GM12878 (cell line): ENCODE measurements at regions not wholly inside any gene's neighbourhood (a gene's known extent, or its start where the extent isn't known, plus 50 kb on each side); places are given as distances from the start of the nearest gene placed in this dataset.

Source experiments
- ATAC-seq: fragments of 200-7000 bp; cut with Tn5 transposase; 3 replicates; pipeline ENCODE4 v1.9.1; 2020; ENCODE audit warnings: mild to moderate bottlenecking, moderate library complexity
- BruUV-seq: library from RNA; stranded (reverse); fragments of 400-500 nt; replicated peaks from 2 replicates; lab custom pipeline; 2021; lab: Mats Ljungman, UMichigan
- CTCF ChIA-PET: fragments of 300-600 bp; sonication (Branson Sonifier 250); formaldehyde crosslinking; extraction: SDS; loops from one replicate; lab custom pipeline; 2021; ENCODE audit warnings: inconsistent platforms; lab: Yijun Ruan, JAX
- POLR2A ChIA-PET: fragments of 350-600 bp; formaldehyde crosslinking; extraction: SDS; loops from one replicate; lab custom pipeline; 2021; ENCODE audit warnings: inconsistent platforms; lab: Charles Lee
- RAD21 ChIA-PET: fragments of 300-600 bp; sonication (Branson Sonifier 250); formaldehyde crosslinking; loops from one replicate; lab custom pipeline; 2023; ENCODE audit warnings: antibody characterized with exemption; ENCODE audit not compliant: unreplicated experiment; lab: Charles Lee
- SMC1A ChIA-PET: fragments of 300-600 bp; sonication (Branson Sonifier 250); formaldehyde crosslinking; loops from one replicate; lab custom pipeline; 2023; ENCODE audit not compliant: unreplicated experiment, uncharacterized antibody; lab: Charles Lee
- DNase-seq: peaks from one replicate; pipeline ENCODE4 v3.0.0-alpha.2; 2011; ENCODE audit warnings: low read depth, low spot score
- FAIRE-seq: peaks from 3 replicates; lab custom pipeline; 2011; peaks lifted over from hg19 to GRCh38; lab: Jason Lieb, UNC
- H2AFZ ChIP-seq: 2 replicates; pipeline ENCODE4 v1.6.0; 2011; ENCODE audit warnings: low read depth, low read length, control low read depth; ENCODE audit not compliant: control insufficient read depth
- H3K27ac ChIP-seq: 2 replicates; pipeline ENCODE4 v1.5.1; 2011; ENCODE audit warnings: control low read depth; ENCODE audit not compliant: control insufficient read depth, insufficient read depth
- H3K27me3 ChIP-seq, 2 experiments: replicated peaks in 1 of 2; 2 replicates each; pipeline versions ENCODE4 v1.6.0 to v1.6.1; 2011; ENCODE audit warnings: low read length in 1 of 2; ENCODE audit not compliant: control insufficient read depth in 2 of 2, insufficient read depth in 2 of 2
- H3K36me3 ChIP-seq, 2 experiments: 2 replicates each; pipeline ENCODE4 v1.5.1; 2011; ENCODE audit warnings: low read length in 1 of 2; ENCODE audit not compliant: control insufficient read depth in 2 of 2, insufficient read depth in 2 of 2
- H3K4me1 ChIP-seq: 2 replicates; pipeline ENCODE4 v1.6.1; 2011; ENCODE audit warnings: mild to moderate bottlenecking, low read length, moderate library complexity, mixed read lengths; ENCODE audit not compliant: control insufficient read depth, insufficient read depth
- H3K4me2 ChIP-seq: 2 replicates; pipeline ENCODE4 v1.6.0; 2011; ENCODE audit warnings: control low read depth; ENCODE audit not compliant: control insufficient read depth, insufficient read depth
- H3K4me3 ChIP-seq: fragments of 200-600 bp; sonication (generic); 2 replicates; pipeline ENCODE4 v1.5.1; 2016
- H3K79me2 ChIP-seq: 2 replicates; pipeline ENCODE4 v1.6.0; 2011; ENCODE audit warnings: low read length; ENCODE audit not compliant: control insufficient read depth, insufficient read depth
- H3K9ac ChIP-seq: 2 replicates; pipeline ENCODE4 v1.8.0; 2011; ENCODE audit warnings: low read length, control low read depth, mixed read lengths; ENCODE audit not compliant: control insufficient read depth, insufficient read depth
- H3K9me3 ChIP-seq: replicated peaks from 3 replicates; pipeline ENCODE4 v1.5.1; 2011; ENCODE audit warnings: mild to moderate bottlenecking, low read length; ENCODE audit not compliant: control insufficient read depth, insufficient read depth
- H4K20me1 ChIP-seq: 2 replicates; pipeline ENCODE4 v1.6.0; 2011; ENCODE audit not compliant: control insufficient read depth, insufficient read depth
- CBX3 ChIP-seq: fragments of 200-600 bp; sonication (generic); IDR thresholded peaks from 2 replicates; pipeline ENCODE4 v1.6.1; 2016; ENCODE audit warnings: low read depth, borderline replicate concordance
- CREM ChIP-seq: IDR thresholded peaks from 2 replicates; pipeline ENCODE4 v1.6.1; 2014; ENCODE audit warnings: antibody characterized with exemption, low read depth
- FOS ChIP-seq: IDR thresholded peaks from 3 replicates; pipeline ENCODE4 v1.6.1; 2011; ENCODE audit warnings: borderline replicate concordance; ENCODE audit not compliant: insufficient read length; ENCODE audit errors: extremely low read depth
- KAT2A ChIP-seq: conservative IDR thresholded peaks from 2 replicates; pipeline ENCODE4 v1.6.1; 2011; ENCODE audit warnings: low read depth, low read length; ENCODE audit not compliant: control insufficient read depth
- KDM1A ChIP-seq: fragments of 200-600 bp; sonication (generic); IDR thresholded peaks from 2 replicates; pipeline ENCODE4 v1.6.1; 2016; ENCODE audit warnings: borderline replicate concordance
- PML ChIP-seq: IDR thresholded peaks from 2 replicates; pipeline ENCODE4 v1.6.1; 2012; ENCODE audit warnings: low read length, inconsistent platforms
- RBBP5 ChIP-seq: fragments of 200-600 bp; sonication (generic); conservative IDR thresholded peaks from 2 replicates; pipeline ENCODE4 v1.6.1; 2016
- SIN3A ChIP-seq: IDR thresholded peaks from 2 replicates; pipeline ENCODE4 v1.6.1; 2012; ENCODE audit warnings: low read depth, low read length, improper control_type of control experiment
- SMC3 ChIP-seq: IDR thresholded peaks from 2 replicates; pipeline ENCODE4 v1.6.1; 2011; ENCODE audit warnings: low read length, improper control_type of control experiment, borderline replicate concordance
- SREBF2 ChIP-seq: IDR thresholded peaks from 2 replicates; pipeline ENCODE4 v1.6.1; 2012; ENCODE audit warnings: mild to moderate bottlenecking, low read length
- SRF ChIP-seq, 2 experiments: IDR thresholded peaks; 2 replicates each; pipeline ENCODE4 v1.6.1; 2011; ENCODE audit warnings: low read depth in 2 of 2, low read length in 2 of 2, mild to moderate bottlenecking in 1 of 2, moderate library complexity in 1 of 2
- ZNF384 ChIP-seq: IDR thresholded peaks from 2 replicates; pipeline ENCODE4 v1.6.1; 2012; ENCODE audit warnings: low read depth, mild to moderate bottlenecking, low read length, improper control_type of control experiment, borderline replicate concordance
- WGBS: methylation state at CpG from one replicate; pipeline ENCODE4 v1.1.6; 2016; ENCODE audit warnings: low lambda C conversion rate; ENCODE audit not compliant: insufficient replicate concordance, insufficient coverage; ENCODE audit errors: missing lambda C conversion rate; 5-methylcytosine and 5-hydroxymethylcytosine counted together
- in situ Hi-C: fragments of 300-500 bp; cut with MboI; formaldehyde crosslinking; loops from 9 replicates; pipeline ENCODE4 v1.14.3; 2018; ENCODE audit warnings: mixed read lengths
- intact Hi-C: fragments of 100-400 bp; cut with micrococcal nuclease; formaldehyde crosslinking; loops from one replicate; pipeline ENCODE4 v1.14.2; 2022; ENCODE audit not compliant: unreplicated experiment
- TF ChIP-seq, protein P1 (sequence below): IDR thresholded peaks from 2 replicates; pipeline ENCODE4 v1.6.1; 2011; ENCODE audit warnings: low read depth, low read length, improper control_type of control experiment, borderline replicate concordance

DNA sequence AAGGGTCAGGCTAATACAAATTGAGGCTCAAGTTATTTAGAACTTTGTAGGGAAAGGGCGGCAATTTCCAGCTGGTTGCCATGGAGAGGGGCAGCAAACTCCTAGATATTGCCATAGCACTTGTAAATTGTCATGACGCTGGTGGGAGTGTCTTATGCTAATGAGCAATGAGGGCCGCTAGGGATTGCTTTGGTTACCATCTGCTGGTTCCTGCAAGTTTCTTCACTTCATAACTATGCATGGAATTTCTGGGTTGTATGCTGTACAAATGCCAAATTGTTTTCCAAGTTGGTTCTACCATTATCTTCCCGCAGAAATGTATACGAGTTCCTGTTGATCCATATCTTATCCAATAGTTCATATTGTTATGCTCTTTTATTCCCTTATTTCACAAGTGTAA is 1339.4 kb downstream of the EFNB2 start:
- no peak for TF ChIP-seq SREBF2
- no peak for TF ChIP-seq RBBP5
- no peak for TF ChIP-seq SIN3A
- no peak for TF ChIP-seq SMC3
- Histone ChIP-seq H3K4me1 (no peaks in the 10 kb centered on the region), H3K4me2 (no peak overlapping the region), H3K9ac (no peak overlapping the region), H3K27ac (no peak overlapping the region), H3K79me2 (no peaks in the 10 kb centered on the region), H3K4me3 (no peak overlapping the region), H3K9me3 (no peaks in the 10 kb centered on the region), H4K20me1 (no peaks in the 10 kb centered on the region), H2AFZ (no peak overlapping the region), H3K36me3 (no peaks in the 10 kb centered on the region), H3K27me3 (no peaks in the 10 kb centered on the region)
- ChIA-PET RAD21 (no interaction called here), SMC1A (no interaction called here), CTCF (no interaction called here), POLR2A (no interaction called here)
- ATAC-seq, result no peak
- intact Hi-C loops, result no loop called here
- in situ Hi-C loops, result no loop called here
- 57% methylated on average over 5 of the region's 5 CpGs for WGBS
- FAIRE-seq, result no peak
- DNase-seq, result no peak
- no TSS peak for BruUV-seq

DNA sequence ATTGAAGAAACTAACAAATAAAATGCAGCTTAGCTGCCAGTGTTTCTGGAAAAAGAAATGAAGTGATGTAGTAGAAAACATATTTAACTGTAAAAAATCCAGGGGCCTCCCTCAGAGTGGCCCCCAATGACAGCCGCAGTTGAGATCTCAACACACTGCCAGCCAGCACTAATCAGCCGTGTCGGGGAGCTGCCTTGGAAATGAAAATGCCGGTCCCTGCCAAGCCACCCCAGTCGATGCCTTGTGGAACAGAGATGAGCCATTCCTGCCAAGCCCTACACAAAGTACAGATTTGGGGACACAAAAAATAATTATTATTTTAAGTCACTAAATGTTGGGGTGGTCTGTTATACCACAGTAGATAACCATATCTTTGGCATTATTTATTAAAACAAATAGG is 1342.4 kb downstream of the EFNB2 start:
- in situ Hi-C loops, result no loop called here
- ATAC-seq (no peak), DNase-seq (no peak), FAIRE-seq (no peak)
- no peak for TF ChIP-seq KAT2A
- no peak for TF ChIP-seq SRF (IDR thresholded peaks at IDR 0.05; ENCODE audit: low read depth in 2 of 2, low read length in 2 of 2)
- no peak for TF ChIP-seq ZNF384
- no peak for TF ChIP-seq CREM
- no peak for TF ChIP-seq PML
- no peak for TF ChIP-seq KDM1A
- no peak for TF ChIP-seq FOS
- TF ChIP-seq, protein P1, sequence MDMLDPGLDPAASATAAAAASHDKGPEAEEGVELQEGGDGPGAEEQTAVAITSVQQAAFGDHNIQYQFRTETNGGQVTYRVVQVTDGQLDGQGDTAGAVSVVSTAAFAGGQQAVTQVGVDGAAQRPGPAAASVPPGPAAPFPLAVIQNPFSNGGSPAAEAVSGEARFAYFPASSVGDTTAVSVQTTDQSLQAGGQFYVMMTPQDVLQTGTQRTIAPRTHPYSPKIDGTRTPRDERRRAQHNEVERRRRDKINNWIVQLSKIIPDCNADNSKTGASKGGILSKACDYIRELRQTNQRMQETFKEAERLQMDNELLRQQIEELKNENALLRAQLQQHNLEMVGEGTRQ, result no peak
- TF ChIP-seq CBX3, result no peak
- RAD21 ChIA-PET, result no interaction called here
- 56% methylated on average over 5 of the region's 5 CpGs for WGBS
- H3K4me1 ChIP-seq, result no peaks in the 10 kb centered on the region
- H3K9ac ChIP-seq, result no peak overlapping the region
- no peaks in the 10 kb centered on the region for H4K20me1 ChIP-seq
- no peak overlapping the region for H3K4me2 ChIP-seq
- no peaks in the 10 kb centered on the region for H3K27me3 ChIP-seq
- intact Hi-C loops, result no loop called here
- no peaks in the 10 kb centered on the region for H3K79me2 ChIP-seq
- no peaks in the 10 kb centered on the region for H3K36me3 ChIP-seq
- CTCF ChIA-PET, result no interaction called here
- POLR2A ChIA-PET, result no interaction called here
- SMC1A ChIA-PET, result no interaction called here
- H3K4me3 ChIP-seq, result no peak overlapping the region
- no peak overlapping the region for H3K27ac ChIP-seq
- H2AFZ ChIP-seq, result no peak overlapping the region
- H3K9me3 ChIP-seq, result no peaks in the 10 kb centered on the region
- no TSS peak for BruUV-seq
